ENCODE measurements at regions not wholly inside any gene's neighbourhood (a gene's known extent, or its start where the extent isn't known, plus 50 kb on each side); places are given as distances from the start of the nearest gene placed in this dataset.

- no peaks in the 10 kb centered on the region for H3K27me3 ChIP-seq (ENCODE audit: control insufficient read depth, insufficient read depth, low read length)
- H3K27ac ChIP-seq (ENCODE audit: low read length), result no peak overlapping the region
- DNase-seq, result no peak
- H3K4me3 ChIP-seq (ENCODE audit: low read length), result no peak overlapping the region
- no peak for TF ChIP-seq CTCF (IDR thresholded peaks at IDR 0.05)
- no peak for ATAC-seq
- H3K9me3 ChIP-seq (ENCODE audit: control insufficient read depth, insufficient read depth, low read length), result no peaks in the 10 kb centered on the region
- H3K4me1 ChIP-seq (ENCODE audit: control insufficient read depth, insufficient read depth, low read length), result no peaks in the 10 kb centered on the region
- Mint-ChIP-seq H3K9me3 (peaks cover 2 to 9% of the 10 kb centered on the region in 2 donors), H3K4me3 (no peak overlapping the region), H3K27ac (no peak overlapping the region), H3K27me3 (ENCODE audit: low read depth in 2 of 2) (no peaks in the 10 kb centered on the region), H3K4me1 (no peaks in the 10 kb centered on the region), H3K36me3 (no peaks in the 10 kb centered on the region)
- no peaks in the 10 kb centered on the region for H3K36me3 ChIP-seq (ENCODE audit: control insufficient read depth, insufficient read depth, low read length)
- WGBS (ENCODE audit: insufficient coverage), result no CpG with 5 or more reads among the region's 1 CpG
- intact Hi-C loops (cut with micrococcal nuclease), result no loop called here
Observed at GRCh38 chr5:8445139-8445538, 576.2 kb downstream of the MTRR start.

- H3K9me3 Mint-ChIP-seq, result peaks cover under 1 to 9% of the 10 kb centered on the region in 2 donors
- no peaks in the 10 kb centered on the region for H3K36me3 Mint-ChIP-seq
- DNase-seq, result no peak
- no peaks in the 10 kb centered on the region for H3K36me3 ChIP-seq (ENCODE audit: control insufficient read depth, insufficient read depth, low read length)
- no peak for TF ChIP-seq CTCF (IDR thresholded peaks at IDR 0.05)
- no peaks in the 10 kb centered on the region for H3K27me3 ChIP-seq (ENCODE audit: control insufficient read depth, insufficient read depth, low read length)
- no peak overlapping the region for H3K27ac Mint-ChIP-seq
- H3K4me3 Mint-ChIP-seq, result no peak overlapping the region
- WGBS (ENCODE audit: insufficient coverage), result 97% methylated on average over 2 of the region's 2 CpGs
- no peak overlapping the region for H3K27ac ChIP-seq (ENCODE audit: low read length)
- intact Hi-C loops (cut with micrococcal nuclease), result no loop called here
- no peaks in the 10 kb centered on the region for H3K4me1 Mint-ChIP-seq
- no peaks in the 10 kb centered on the region for H3K27me3 Mint-ChIP-seq (ENCODE audit: low read depth in 2 of 2)
- no peaks in the 10 kb centered on the region for H3K9me3 ChIP-seq (ENCODE audit: control insufficient read depth, insufficient read depth, low read length)
- no peak overlapping the region for H3K4me3 ChIP-seq (ENCODE audit: low read length)
- no peak for ATAC-seq
- H3K4me1 ChIP-seq (ENCODE audit: control insufficient read depth, insufficient read depth, low read length), result no peaks in the 10 kb centered on the region
Observed at GRCh38 chr5:8446179-8446578, 577.2 kb downstream of the MTRR start.

GRCh38 chr5:8456846-8457186, 587.9 kb downstream of the MTRR start:
- peak overlapping the region; percentile 94 for H3K4me3 Mint-ChIP-seq
- H3K9me3 Mint-ChIP-seq, result peaks cover 2 to 3% of the 10 kb centered on the region in 2 donors
- H3K27me3 ChIP-seq (ENCODE audit: control insufficient read depth, insufficient read depth, low read length), result no peaks in the 10 kb centered on the region
- intact Hi-C loops (cut with micrococcal nuclease), result no loop called here
- no peaks in the 10 kb centered on the region for H3K27me3 Mint-ChIP-seq (ENCODE audit: low read depth in 2 of 2)
- peak overlapping the region; percentile 51 for H3K4me3 ChIP-seq (ENCODE audit: low read length)
- DNase-seq (peak in 1 of 2 donors; percentile 4), ATAC-seq (no peak)
- H3K4me1 Mint-ChIP-seq, result peaks cover 8 to 17% of the 10 kb centered on the region in 2 donors
- H3K36me3 Mint-ChIP-seq, result no peaks in the 10 kb centered on the region
- no peaks in the 10 kb centered on the region for H3K36me3 ChIP-seq (ENCODE audit: control insufficient read depth, insufficient read depth, low read length)
- TF ChIP-seq CTCF (IDR thresholded peaks at IDR 0.05), result no peak
- H3K4me1 ChIP-seq (ENCODE audit: control insufficient read depth, insufficient read depth, low read length), result no peaks in the 10 kb centered on the region
- peak overlapping the region; percentile 79 to 88 for H3K27ac Mint-ChIP-seq
- H3K9me3 ChIP-seq (ENCODE audit: control insufficient read depth, insufficient read depth, low read length), result no peaks in the 10 kb centered on the region
- peak overlapping the region; percentile 41 for H3K27ac ChIP-seq (ENCODE audit: low read length)
- WGBS (ENCODE audit: insufficient coverage), result 87% methylated on average over 5 of the region's 5 CpGs

Data from natural killer cell (primary cell).